ENCODE measurements at regions not wholly inside any gene's neighbourhood (a gene's known extent, or its start where the extent isn't known, plus 50 kb on each side); places are given as distances from the start of the nearest gene placed in this dataset.

- no peak overlapping the region for H2AFZ ChIP-seq (ENCODE audit: low read depth, low read length, poor library complexity, severe bottlenecking)
- ChIA-PET CTCF (interaction anchor here (1.2 kb wide), 1 partner anchor 316 kb away, joined by 3 read pairs; no protein-coding TSS in a partner anchor), POLR2A (no interaction called here), RAD21 (ENCODE audit: low non-redundant PET in 1 of 2, low total read pairs in 2 of 2, uncharacterized antibody in 2 of 2, unreplicated experiment in 2 of 2) (no interaction called here)
- H3K36me3 ChIP-seq (ENCODE audit: control insufficient read depth in 1 of 2, insufficient read depth in 2 of 2, low read length in 2 of 2) = no peaks in the 10 kb centered on the region
- DNase-seq (ENCODE audit: low read depth, low spot score) (no peak), ATAC-seq (no peak)
- no peaks in the 10 kb centered on the region for H3K4me1 ChIP-seq (ENCODE audit: control insufficient read depth in 1 of 2, insufficient read depth in 2 of 2, low read length in 2 of 2)
- TF ChIP-seq POLR2A (IDR thresholded peaks at IDR 0.05; ENCODE audit: borderline replicate concordance, extremely low read depth, insufficient read depth, insufficient read length) (no peak), EZH2 (IDR thresholded peaks at IDR 0.05) (no peak), RAD21 (IDR thresholded peaks at IDR 0.05; ENCODE audit: low read depth) (no peak), ZFX (IDR thresholded peaks at IDR 0.05) (no peak), ZBTB33 (IDR thresholded peaks at IDR 0.05; ENCODE audit: extremely low read depth, insufficient replicate concordance, low read length) (no peak), ELF1 (IDR thresholded peaks at IDR 0.05; ENCODE audit: borderline replicate concordance, low read depth) (no peak), TCF7L2 (IDR thresholded peaks at IDR 0.05; ENCODE audit: borderline replicate concordance, extremely low read depth, insufficient read depth, insufficient read length) (no peak), SP1 (IDR thresholded peaks at IDR 0.05; ENCODE audit: low read depth) (no peak), EGR1 (IDR thresholded peaks at IDR 0.05; ENCODE audit: low read depth) (no peak), CBX3 (IDR thresholded peaks at IDR 0.05; ENCODE audit: low read depth) (no peak), SIN3A (IDR thresholded peaks at IDR 0.05; ENCODE audit: low read depth) (no peak)
- TF ChIP-seq, protein P1, sequence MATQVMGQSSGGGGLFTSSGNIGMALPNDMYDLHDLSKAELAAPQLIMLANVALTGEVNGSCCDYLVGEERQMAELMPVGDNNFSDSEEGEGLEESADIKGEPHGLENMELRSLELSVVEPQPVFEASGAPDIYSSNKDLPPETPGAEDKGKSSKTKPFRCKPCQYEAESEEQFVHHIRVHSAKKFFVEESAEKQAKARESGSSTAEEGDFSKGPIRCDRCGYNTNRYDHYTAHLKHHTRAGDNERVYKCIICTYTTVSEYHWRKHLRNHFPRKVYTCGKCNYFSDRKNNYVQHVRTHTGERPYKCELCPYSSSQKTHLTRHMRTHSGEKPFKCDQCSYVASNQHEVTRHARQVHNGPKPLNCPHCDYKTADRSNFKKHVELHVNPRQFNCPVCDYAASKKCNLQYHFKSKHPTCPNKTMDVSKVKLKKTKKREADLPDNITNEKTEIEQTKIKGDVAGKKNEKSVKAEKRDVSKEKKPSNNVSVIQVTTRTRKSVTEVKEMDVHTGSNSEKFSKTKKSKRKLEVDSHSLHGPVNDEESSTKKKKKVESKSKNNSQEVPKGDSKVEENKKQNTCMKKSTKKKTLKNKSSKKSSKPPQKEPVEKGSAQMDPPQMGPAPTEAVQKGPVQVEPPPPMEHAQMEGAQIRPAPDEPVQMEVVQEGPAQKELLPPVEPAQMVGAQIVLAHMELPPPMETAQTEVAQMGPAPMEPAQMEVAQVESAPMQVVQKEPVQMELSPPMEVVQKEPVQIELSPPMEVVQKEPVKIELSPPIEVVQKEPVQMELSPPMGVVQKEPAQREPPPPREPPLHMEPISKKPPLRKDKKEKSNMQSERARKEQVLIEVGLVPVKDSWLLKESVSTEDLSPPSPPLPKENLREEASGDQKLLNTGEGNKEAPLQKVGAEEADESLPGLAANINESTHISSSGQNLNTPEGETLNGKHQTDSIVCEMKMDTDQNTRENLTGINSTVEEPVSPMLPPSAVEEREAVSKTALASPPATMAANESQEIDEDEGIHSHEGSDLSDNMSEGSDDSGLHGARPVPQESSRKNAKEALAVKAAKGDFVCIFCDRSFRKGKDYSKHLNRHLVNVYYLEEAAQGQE (IDR thresholded peaks at IDR 0.05; ENCODE audit: low read depth) = no peak
- TF ChIP-seq, protein P2, sequence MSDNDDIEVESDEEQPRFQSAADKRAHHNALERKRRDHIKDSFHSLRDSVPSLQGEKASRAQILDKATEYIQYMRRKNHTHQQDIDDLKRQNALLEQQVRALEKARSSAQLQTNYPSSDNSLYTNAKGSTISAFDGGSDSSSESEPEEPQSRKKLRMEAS (IDR thresholded peaks at IDR 0.05) = no peak
- no peaks in the 10 kb centered on the region for H3K79me2 ChIP-seq (ENCODE audit: insufficient read depth, low read length)
- H3K4me2 ChIP-seq (ENCODE audit: low read length) = no peak overlapping the region
- no peak overlapping the region for H3K4me3 ChIP-seq (replicated peaks in 1 of 2; ENCODE audit: low read depth in 1 of 2, low read length in 2 of 2)
- H3K9me3 ChIP-seq (ENCODE audit: control insufficient read depth in 1 of 2, insufficient read depth in 1 of 2, low read depth in 1 of 2, low read length in 2 of 2) = no peaks in the 10 kb centered on the region
- no peaks in the 10 kb centered on the region for H4K20me1 ChIP-seq (ENCODE audit: insufficient read depth)
- no peaks in the 10 kb centered on the region for H3K9me2 ChIP-seq (ENCODE audit: insufficient read depth)
- intact Hi-C loops (cut with micrococcal nuclease) = no loop called here
- H3K9ac ChIP-seq (ENCODE audit: low read length) = no peak overlapping the region
- no peak overlapping the region for H3K27ac ChIP-seq (ENCODE audit: low read depth, low read length)
- no TSS peak for BruUV-seq (replicated peaks)
- H3K27me3 ChIP-seq (ENCODE audit: insufficient read depth, low read length) = no peaks in the 10 kb centered on the region
Measured at GRCh38 chr7:112866424-112866823, 76.2 kb upstream of the TMEM168 start.
